PC-3 (cell line): ENCODE measurements at regions not wholly inside any gene's neighbourhood (a gene's known extent, or its start where the extent isn't known, plus 50 kb on each side); places are given as distances from the start of the nearest gene placed in this dataset.

Source experiments
- CTCF ChIP-seq: fragments of 300-600 bp; sonication (generic); conservative IDR thresholded peaks from 2 replicates; pipeline ENCODE4 v1.5.1; 2017; ENCODE audit warnings: antibody characterized with exemption, low read depth, mild to moderate bottlenecking, low read length
- EZH2 ChIP-seq: fragments of 300-600 bp; sonication (generic); IDR thresholded peaks from one replicate; pipeline ENCODE4 v1.6.1; 2017; ENCODE audit warnings: antibody characterized with exemption, mild to moderate bottlenecking, low read length; ENCODE audit not compliant: unreplicated experiment

- no peak for TF ChIP-seq CTCF
- no peak for TF ChIP-seq EZH2
Observed at GRCh38 chr6:168223755-168224154, 95.8 kb downstream of the DACT2 start.
